ENCODE measurements at regions not wholly inside any gene's neighbourhood (a gene's known extent, or its start where the extent isn't known, plus 50 kb on each side); places are given as distances from the start of the nearest gene placed in this dataset.
"Not testable (repeated sequence)": the region's sequence is repeated elsewhere in the genome, so short reads cannot be mapped to it uniquely, and the experiment has no call there.

GRCh38 chrX:144494074-144494473 is 610.2 kb downstream of the UBE2NL start:
- DNase-seq (ENCODE audit: low read depth, low spot score): no peak

DNA sequence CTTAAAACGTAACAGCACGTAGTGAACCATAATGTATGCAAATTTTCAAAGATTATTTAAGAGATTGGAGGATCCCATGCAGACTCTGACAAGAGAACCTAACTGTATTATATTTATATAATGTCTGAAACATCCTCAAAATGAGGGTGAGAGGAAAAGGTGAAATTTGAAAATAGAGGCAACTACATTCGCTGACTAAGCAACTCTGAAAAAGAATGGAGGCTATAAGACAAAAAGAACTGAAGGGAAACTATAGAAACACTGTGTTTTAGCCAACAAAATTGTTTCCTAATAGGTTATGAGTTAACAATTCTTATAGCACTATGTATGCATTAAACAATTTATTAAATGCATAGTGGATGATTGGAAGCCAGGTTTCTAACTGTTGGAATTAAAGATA is 648.0 kb downstream of the UBE2NL start:
- no peak for DNase-seq (ENCODE audit: low read depth, low spot score)

DNA sequence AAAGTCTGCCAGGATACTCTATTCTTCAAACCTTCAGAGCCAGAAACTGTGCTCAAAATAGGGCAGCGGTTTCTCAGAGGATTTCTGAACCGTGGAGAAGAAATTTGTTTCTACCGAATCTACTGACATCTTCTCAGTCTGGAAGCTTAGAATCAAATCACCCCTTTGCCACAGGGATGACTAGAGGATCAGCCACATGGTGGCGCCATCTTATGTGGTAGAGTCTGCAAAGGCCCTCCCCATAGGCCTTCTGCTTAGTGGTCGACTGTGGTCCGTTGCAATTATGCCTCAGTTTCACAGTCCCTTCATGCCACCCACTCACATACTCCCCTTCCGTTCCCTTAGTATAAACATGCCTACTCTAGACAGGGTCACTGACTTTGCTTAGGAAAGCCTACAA is 680.7 kb upstream of the SPANXN1 start:
- DNase-seq (ENCODE audit: low read depth, low spot score): no peak

DNA sequence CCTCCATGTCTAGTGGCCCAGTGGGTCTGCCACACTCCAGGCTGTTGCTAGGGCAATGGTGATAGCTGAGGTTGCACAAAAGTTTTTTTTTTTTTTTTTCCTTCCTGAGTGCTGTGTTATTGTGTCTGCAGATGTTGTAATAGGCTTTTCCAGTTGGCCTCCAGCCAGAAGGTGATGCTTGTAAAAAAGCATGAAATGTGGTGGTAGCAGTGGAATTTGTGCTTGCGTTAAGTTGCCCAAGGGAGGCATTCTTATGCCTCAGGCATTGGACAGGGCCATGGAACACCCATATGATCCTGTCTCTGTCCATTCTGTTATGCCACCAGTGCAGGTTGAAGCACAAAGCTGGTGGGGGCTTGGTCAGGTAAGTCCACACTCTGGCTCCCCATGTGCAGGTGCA is 660.5 kb upstream of the SPANXN1 start:
- DNase-seq (ENCODE audit: low read depth, low spot score): no peak

GRCh38 chrX:144592036-144592435 is 655.3 kb upstream of the SPANXN1 start:
- DNase-seq (ENCODE audit: low read depth, low spot score): no peak

DNA sequence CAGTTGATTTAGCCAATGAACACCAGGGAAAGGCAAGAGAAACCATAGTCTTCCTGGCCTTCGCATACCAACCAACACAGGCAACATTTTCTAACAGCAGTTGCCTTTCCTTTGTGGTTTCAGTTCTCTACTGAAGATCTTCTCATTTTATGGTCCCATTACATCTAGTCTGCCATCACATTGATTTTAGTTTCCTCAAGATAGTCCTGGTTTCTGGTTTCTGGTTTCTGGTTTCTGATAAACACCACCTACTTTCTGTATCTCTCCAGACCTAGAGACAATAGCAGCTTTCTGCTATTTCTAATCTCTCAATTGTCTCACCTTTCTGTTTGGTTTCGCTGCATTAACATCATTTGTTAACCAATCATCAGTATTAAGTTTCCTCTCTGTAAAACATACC is 646.3 kb upstream of the SPANXN1 start:
- DNase-seq (ENCODE audit: low read depth, low spot score): no peak

DNA sequence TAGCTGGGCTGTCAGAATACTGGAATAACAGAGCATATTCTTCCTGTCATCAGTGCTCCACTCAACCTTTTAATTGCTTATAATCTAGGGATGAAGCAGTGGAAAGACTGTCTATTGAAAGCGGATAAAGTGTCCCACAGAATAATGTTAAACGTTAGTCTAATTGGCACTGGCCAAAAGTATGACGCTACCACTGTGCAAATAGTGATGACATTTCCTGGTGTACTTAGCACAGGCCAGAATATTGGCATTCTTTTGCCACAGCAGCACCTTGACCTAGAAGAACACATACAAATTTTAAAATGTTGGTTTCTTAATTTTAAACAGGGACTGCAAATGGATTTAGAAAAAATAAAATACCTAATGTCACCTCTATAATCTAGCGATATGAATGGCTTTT is 635.2 kb upstream of the SPANXN1 start:
- no peak for DNase-seq (ENCODE audit: low read depth, low spot score)

GRCh38 chrX:144616317-144616716 is 631.0 kb upstream of the SPANXN1 start:
- DNase-seq (ENCODE audit: low read depth, low spot score): no peak

DNA sequence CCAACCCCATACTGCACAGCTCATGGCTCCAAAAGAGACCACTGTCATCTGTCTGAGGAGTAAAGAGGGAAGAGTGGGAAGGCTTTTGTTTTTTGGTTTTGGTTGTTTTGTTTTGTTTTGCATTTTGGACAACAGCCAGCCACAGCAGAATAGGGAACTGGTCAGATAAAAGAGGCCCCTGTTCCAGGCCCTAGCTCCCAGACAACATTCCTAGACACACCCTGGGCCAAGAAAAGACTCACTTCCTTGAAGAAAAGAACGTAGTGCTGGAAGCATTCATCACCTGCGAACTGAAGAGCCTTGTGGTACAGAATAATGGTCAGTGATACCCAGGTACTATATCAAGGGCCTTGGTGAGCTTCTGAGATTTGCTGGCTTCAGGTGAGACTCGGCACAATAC is 619.4 kb upstream of the SPANXN1 start:
- DNase-seq (ENCODE audit: low read depth, low spot score): no peak

DNA sequence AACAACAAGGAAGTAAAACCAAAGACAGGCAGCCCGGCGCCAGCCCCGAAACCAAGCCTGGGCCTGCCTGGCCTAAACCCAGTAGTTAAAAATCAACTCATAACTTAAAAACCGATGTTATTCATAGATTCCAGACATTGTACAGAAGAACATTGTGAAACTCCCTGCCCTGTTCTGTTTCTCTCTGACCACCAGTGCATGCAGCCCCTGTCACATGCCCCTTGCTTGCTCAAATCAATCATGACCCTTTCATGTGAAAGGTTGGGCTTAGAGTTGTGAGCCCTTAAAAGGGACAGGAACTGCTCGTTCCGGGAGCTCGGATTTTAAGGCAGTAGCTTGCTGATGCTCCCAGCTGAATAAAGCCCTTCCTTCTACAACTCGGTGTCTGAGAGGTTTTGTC is 612.9 kb upstream of the SPANXN1 start:
- DNase-seq (ENCODE audit: low read depth, low spot score): not testable (repeated sequence)

- peak; percentile 1 for DNase-seq (ENCODE audit: low read depth, low spot score)
These were observed 609.6 kb upstream of the SPANXN1 start for GRCh38 chrX:144637731-144638130.

- no peak for DNase-seq (ENCODE audit: low read depth, low spot score)
These were observed 598.5 kb upstream of the SPANXN1 start for GRCh38 chrX:144648788-144649187.

- DNase-seq (ENCODE audit: low read depth, low spot score): peak; percentile 3
These were observed 565.8 kb upstream of the SPANXN1 start for GRCh38 chrX:144681501-144681900.

DNA sequence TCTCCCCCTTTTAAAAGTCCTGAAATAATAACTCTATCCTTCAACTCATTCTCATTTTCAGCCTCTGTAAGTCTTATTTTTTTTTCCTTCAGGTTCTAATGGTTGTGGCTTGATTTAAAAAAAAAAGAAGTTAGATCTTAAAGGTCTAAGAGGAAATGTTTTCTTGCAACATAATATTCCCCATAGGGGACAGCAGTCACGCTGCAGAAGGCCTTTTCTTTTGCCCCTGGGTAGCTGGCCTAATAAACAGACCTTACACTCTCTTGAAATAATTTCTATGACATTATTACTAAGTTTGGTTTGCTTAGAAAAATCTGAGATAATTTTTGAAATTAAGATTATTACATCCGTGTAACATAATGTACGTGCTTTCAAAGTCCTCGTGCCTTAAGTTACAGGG is 564.1 kb upstream of the SPANXN1 start:
- DNase-seq (ENCODE audit: low read depth, low spot score): no peak

DNA sequence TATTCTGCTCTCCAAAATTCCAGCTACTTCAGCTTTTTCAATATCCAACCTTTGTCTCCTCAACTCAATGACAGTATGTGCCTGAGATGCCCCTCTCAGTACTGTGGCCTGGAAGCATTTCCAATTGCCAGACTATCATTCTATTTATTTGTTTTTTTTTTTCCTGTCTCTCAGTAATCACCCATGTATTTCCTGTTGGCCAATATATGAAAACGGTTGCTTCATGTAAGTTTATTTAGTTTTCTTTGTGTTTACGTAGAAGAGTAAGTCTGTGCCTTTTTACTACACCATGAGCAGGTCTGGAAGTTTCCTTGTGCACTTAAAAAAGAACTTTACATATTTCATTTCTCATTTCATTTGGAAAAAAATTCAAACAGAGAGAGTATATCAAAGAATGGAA is 537.5 kb upstream of the SPANXN1 start:
- DNase-seq (ENCODE audit: low read depth, low spot score): no peak

DNA sequence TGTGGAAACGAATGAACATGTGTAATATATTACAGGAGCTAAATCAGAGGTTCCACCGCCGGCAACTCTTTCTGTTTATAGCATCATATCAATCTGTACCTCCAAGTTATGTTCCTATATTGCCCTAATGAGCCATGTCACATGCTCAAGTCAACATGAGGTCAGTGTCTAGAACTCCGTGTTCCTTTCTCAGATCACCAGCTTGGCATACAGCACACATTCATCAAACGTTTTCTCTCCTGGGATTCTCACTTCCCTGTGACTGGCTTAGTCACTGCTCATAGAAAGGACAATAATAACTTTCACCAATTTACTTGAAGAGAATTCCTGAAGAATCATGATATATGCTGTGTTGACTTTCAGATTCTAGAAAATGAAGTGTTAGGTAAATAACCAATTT is 532.0 kb upstream of the SPANXN1 start:
- DNase-seq (ENCODE audit: low read depth, low spot score): no peak

- DNase-seq (ENCODE audit: low read depth, low spot score): no peak
These were observed 531.1 kb upstream of the SPANXN1 start for GRCh38 chrX:144716187-144716586.

GRCh38 chrX:144717682-144718081 is 529.6 kb upstream of the SPANXN1 start:
- no peak for DNase-seq (ENCODE audit: low read depth, low spot score)

DNA sequence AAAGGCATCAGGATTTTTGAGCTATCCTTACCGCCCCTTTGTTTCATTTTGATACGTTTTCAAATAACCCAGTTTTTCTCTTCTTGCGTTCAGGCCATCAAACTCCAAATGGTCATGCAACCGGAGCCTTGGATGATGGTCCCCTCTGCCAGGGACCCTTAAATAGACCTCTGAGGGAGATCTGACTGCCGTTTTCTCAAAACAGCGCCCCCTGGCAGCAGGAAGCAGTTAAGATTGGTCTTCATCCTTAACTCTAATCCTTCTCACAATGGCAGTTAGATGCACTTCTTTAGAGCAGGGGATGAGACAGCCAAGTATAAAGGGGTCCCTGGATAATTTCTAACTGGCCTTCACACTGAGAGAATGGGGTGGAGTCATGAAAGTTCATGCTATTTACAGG is 525.0 kb upstream of the SPANXN1 start:
- no peak for DNase-seq (ENCODE audit: low read depth, low spot score)

DNA sequence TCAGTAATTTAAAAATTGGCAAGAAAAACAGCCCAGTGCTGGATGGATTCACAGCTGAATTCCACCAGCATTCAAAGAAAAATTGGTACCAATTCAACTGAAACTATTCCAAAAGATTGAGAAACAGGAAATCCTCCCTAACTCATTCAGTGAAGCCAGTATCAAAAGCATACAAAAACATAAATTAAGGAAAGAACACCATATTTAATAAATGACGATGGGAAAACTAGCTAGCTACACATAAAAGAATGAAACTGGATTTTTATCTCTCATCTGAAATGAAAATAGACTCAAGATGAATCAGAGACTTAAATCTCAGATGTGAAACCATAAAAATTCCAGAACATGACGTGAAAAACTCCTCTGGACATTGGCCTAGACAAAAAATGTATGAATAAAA is 516.8 kb upstream of the SPANXN1 start:
- no peak for DNase-seq (ENCODE audit: low read depth, low spot score)

DNA sequence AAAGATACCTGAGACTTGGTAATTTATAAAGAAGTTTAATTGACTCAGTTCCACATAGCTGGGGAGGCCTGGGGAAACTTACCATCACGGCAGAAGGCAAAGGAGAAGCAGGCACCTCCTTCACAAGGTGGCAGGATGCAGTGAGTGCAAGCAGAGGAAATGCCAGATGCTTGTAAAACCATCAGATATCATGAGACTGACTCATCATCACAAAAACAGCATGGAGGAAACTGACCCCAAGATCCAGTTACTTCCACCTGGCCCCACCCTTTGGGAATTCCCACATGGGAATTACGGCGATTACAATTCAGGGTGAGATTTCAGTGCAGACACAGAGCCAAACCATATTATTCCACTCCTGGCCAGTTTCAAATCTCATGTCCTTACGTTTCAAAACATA is 514.7 kb upstream of the SPANXN1 start:
- DNase-seq (ENCODE audit: low read depth, low spot score): no peak

DNA sequence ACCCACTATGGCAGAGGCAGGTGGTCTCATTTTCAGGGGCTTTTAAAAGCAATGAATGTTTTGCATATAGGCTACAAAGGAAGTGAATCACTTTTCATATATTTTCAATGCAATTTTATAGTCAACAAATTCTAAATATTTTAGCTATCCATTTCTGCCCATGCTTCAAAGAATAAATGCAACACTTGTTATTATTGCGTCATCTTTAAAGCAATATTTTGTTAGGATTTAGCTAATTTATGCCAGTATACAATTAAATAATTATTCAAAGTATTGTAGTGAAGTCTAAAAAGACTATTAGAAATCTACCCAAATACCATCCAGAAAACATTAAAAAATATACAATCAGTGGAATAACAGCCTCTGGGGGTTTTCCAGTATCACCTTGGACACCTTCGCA is 509.1 kb upstream of the SPANXN1 start:
- no peak for DNase-seq (ENCODE audit: low read depth, low spot score)

DNA sequence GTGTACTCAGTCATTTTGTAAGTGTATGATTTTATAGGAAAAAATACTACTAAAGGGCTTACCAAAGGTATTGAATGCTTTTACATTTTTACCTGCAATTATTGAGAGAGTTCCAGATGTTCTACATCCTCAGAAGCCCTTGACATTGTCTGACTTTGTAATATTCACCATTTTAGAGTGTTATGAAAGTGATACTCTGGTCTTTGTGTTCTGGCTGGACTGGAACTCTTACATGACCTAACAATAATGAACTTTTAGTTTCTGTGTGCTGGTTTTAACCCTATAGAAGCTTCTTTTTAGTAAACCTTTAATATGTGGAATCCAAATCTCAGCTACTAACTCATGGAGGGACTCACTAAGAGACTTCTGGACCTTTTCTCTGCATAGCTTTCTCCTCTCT is 478.8 kb upstream of the SPANXN1 start:
- DNase-seq (ENCODE audit: low read depth, low spot score): no peak

DNA sequence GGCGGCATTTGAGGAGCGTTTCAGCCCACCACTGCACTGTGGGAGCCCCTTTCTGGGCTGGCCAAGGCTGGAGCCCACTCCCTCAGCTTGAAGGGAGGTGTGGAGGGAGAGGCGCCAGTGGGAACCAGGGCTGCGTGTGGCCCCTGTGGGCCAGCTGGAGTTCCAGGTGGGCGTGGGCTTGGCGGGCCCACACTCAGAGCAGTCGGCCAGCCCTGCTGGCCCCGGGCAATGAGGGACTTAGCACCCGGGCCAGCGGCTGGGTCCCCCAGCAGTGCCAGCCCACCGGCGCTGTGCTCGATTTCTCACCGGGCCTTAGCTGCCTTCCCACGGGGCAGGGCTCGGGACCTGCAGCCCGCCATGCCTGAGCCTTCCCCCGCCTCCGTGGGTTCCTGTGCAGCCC is 463.8 kb upstream of the SPANXN1 start:
- not testable (repeated sequence) for DNase-seq (ENCODE audit: low read depth, low spot score)

DNA sequence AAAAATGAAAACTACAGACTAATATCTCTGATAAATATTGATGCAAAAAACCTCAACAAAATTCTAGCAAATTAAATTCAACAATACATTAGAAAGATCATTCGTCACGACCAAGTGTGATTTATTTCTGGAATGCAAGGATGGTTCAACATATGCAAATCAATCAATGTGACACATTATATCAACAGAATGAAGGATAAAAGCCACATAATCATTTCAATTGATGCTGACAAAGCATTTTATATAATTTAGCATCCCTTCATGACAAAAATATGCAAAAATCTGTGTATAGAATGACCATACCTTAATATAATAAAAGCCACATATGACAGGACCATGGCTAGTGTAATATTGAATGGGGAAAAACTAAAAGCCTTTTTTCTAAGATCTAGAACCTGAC is 457.2 kb upstream of the SPANXN1 start:
- no peak for DNase-seq (ENCODE audit: low read depth, low spot score)

All from brain pericyte (primary cell).